ENCODE measurements at regions not wholly inside any gene's neighbourhood (a gene's known extent, or its start where the extent isn't known, plus 50 kb on each side); places are given as distances from the start of the nearest gene placed in this dataset.
"Not testable (repeated sequence)": the region's sequence is repeated elsewhere in the genome, so short reads cannot be mapped to it uniquely, and the experiment has no call there.

GRCh38 chr10:108315636-108316035 is 1151.1 kb upstream of the SORCS1 start:
- ATAC-seq (replicated peaks; ENCODE audit: extremely low read depth, poor library complexity, severe bottlenecking); H3K36me3 Mint-ChIP-seq (ENCODE audit: insufficient read depth); H3K4me1 Mint-ChIP-seq; H3K27ac Mint-ChIP-seq (ENCODE audit: low read depth); H3K4me3 Mint-ChIP-seq; DNase-seq (ENCODE audit: low spot score in 2 of 2); H3K9me3 Mint-ChIP-seq; H3K27me3 Mint-ChIP-seq: not testable (repeated sequence)

- Mint-ChIP-seq H3K9me3 (peaks cover 17% of the 10 kb centered on the region), H3K27me3 (no peaks in the 10 kb centered on the region), H3K4me3 (no peak overlapping the region), H3K27ac (ENCODE audit: low read depth) (no peak overlapping the region), H3K36me3 (ENCODE audit: insufficient read depth) (no peaks in the 10 kb centered on the region), H3K4me1 (no peaks in the 10 kb centered on the region)
- ATAC-seq (replicated peaks; ENCODE audit: extremely low read depth, poor library complexity, severe bottlenecking) (no peak), DNase-seq (ENCODE audit: low spot score in 2 of 2) (no peak)
Observed at GRCh38 chr10:108307925-108308312, 1143.4 kb upstream of the SORCS1 start.

- DNase-seq (ENCODE audit: low spot score in 2 of 2), result no peak
- Mint-ChIP-seq H3K36me3 (ENCODE audit: insufficient read depth) (no peaks in the 10 kb centered on the region), H3K27ac (ENCODE audit: low read depth) (no peak overlapping the region), H3K4me3 (no peak overlapping the region), H3K9me3 (peaks cover 22% of the 10 kb centered on the region), H3K4me1 (no peaks in the 10 kb centered on the region), H3K27me3 (no peaks in the 10 kb centered on the region)
- no peak for ATAC-seq (replicated peaks; ENCODE audit: extremely low read depth, poor library complexity, severe bottlenecking)
Observed at GRCh38 chr10:108307250-108307924, 1142.9 kb upstream of the SORCS1 start.

DNA sequence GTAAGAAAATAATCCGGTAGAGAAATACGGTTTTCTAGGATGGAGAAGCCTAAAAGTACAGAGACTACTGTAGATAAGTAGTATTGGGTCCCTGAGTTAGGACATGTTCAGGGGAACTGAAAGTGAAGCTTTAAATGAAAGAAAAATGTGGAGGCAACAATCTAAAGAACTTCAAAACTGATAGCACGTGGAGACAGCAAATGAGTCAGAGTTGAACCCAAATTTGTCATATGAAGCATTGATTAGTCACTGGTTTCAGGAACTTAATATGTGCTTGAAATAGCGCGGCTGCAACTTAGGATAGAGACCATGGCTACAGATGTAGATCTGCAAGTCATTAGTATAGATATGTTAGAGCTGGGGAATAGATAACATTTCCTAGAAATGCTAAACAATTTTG is 1138.6 kb upstream of the SORCS1 start:
- DNase-seq (ENCODE audit: low spot score in 2 of 2), result no peak
- Mint-ChIP-seq H3K9me3 (peaks cover 30% of the 10 kb centered on the region), H3K4me3 (no peak overlapping the region), H3K36me3 (ENCODE audit: insufficient read depth) (no peaks in the 10 kb centered on the region), H3K4me1 (no peaks in the 10 kb centered on the region), H3K27me3 (no peaks in the 10 kb centered on the region), H3K27ac (ENCODE audit: low read depth) (no peak overlapping the region)
- no peak for ATAC-seq (replicated peaks; ENCODE audit: extremely low read depth, poor library complexity, severe bottlenecking)

- H3K9me3 Mint-ChIP-seq, result peaks cover 30% of the 10 kb centered on the region
- H3K4me3 Mint-ChIP-seq, result no peak overlapping the region
- no peak for DNase-seq (ENCODE audit: low spot score in 2 of 2)
- no peaks in the 10 kb centered on the region for H3K36me3 Mint-ChIP-seq (ENCODE audit: insufficient read depth)
- ATAC-seq (replicated peaks; ENCODE audit: extremely low read depth, poor library complexity, severe bottlenecking), result no peak
- no peaks in the 10 kb centered on the region for H3K4me1 Mint-ChIP-seq
- H3K27me3 Mint-ChIP-seq, result no peaks in the 10 kb centered on the region
- no peak overlapping the region for H3K27ac Mint-ChIP-seq (ENCODE audit: low read depth)
Observed at GRCh38 chr10:108301002-108301401, 1136.5 kb upstream of the SORCS1 start.

DNA sequence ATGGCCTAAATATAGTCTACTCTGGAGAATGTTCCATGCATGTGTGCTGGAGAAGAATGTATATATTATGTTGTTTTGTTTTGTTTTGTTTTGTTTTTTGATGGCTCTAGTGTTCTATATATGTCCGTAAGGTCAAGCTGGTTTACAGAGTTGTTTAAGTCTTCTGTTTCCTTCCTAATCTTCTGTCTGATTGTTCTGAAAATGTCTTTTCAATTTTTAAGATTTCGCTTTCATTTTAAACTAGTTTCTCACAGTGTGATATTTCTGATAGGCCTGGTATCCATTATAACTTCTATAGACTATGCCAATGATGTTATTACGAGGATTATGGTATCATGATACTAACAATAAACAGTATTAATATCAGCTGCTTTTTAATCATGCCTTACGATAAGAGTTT is 1126.3 kb upstream of the SORCS1 start:
- H3K36me3 Mint-ChIP-seq (ENCODE audit: insufficient read depth), result no peaks in the 10 kb centered on the region
- no peaks in the 10 kb centered on the region for H3K4me1 Mint-ChIP-seq
- peaks cover 24% of the 10 kb centered on the region for H3K9me3 Mint-ChIP-seq
- no peaks in the 10 kb centered on the region for H3K27me3 Mint-ChIP-seq
- no peak for DNase-seq (ENCODE audit: low spot score in 2 of 2)
- H3K4me3 Mint-ChIP-seq, result no peak overlapping the region
- H3K27ac Mint-ChIP-seq (ENCODE audit: low read depth), result no peak overlapping the region
- ATAC-seq (replicated peaks; ENCODE audit: extremely low read depth, poor library complexity, severe bottlenecking), result no peak

- Mint-ChIP-seq H3K9me3 (peaks cover 33% of the 10 kb centered on the region), H3K4me1 (no peaks in the 10 kb centered on the region), H3K27me3 (no peaks in the 10 kb centered on the region), H3K36me3 (ENCODE audit: insufficient read depth) (no peaks in the 10 kb centered on the region), H3K4me3 (no peak overlapping the region), H3K27ac (ENCODE audit: low read depth) (no peak overlapping the region)
- no peak for DNase-seq (ENCODE audit: low spot score in 2 of 2)
- ATAC-seq (replicated peaks; ENCODE audit: extremely low read depth, poor library complexity, severe bottlenecking), result no peak
Observed at GRCh38 chr10:108275895-108276685, 1111.6 kb upstream of the SORCS1 start.

GRCh38 chr10:108260383-108260906 is 1095.9 kb upstream of the SORCS1 start:
- Mint-ChIP-seq H3K27ac (ENCODE audit: low read depth) (no peak overlapping the region), H3K4me3 (no peak overlapping the region), H3K36me3 (ENCODE audit: insufficient read depth) (no peaks in the 10 kb centered on the region), H3K27me3 (no peaks in the 10 kb centered on the region), H3K9me3 (peaks cover 6% of the 10 kb centered on the region), H3K4me1 (no peaks in the 10 kb centered on the region)
- ATAC-seq (replicated peaks; ENCODE audit: extremely low read depth, poor library complexity, severe bottlenecking), result no peak
- no peak for DNase-seq (ENCODE audit: low spot score in 2 of 2)

DNA sequence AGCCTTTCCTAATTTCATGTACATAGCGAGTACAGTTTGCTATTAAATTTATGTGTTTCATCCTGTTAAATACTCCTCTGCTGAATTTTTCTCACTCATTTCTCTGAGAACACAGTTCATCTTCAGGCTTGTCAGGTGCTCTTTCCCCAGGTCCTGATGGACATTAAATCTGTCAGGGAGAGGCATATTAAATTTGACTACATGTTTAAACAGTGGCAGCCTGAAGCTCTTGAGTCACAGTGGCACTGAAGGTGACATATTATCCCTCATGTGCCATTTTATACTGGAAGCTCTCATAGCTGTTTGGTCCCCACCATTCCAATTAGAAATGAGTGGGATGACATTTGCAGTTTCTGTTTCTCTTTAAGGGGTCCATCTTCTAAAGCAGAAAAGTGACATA is 1089.6 kb upstream of the SORCS1 start:
- peaks cover 18% of the 10 kb centered on the region for H3K9me3 Mint-ChIP-seq
- H3K4me3 Mint-ChIP-seq, result no peak overlapping the region
- no peak overlapping the region for H3K27ac Mint-ChIP-seq (ENCODE audit: low read depth)
- H3K4me1 Mint-ChIP-seq, result no peaks in the 10 kb centered on the region
- DNase-seq (ENCODE audit: low spot score in 2 of 2) (no peak), ATAC-seq (replicated peaks; ENCODE audit: extremely low read depth, poor library complexity, severe bottlenecking) (no peak)
- no peaks in the 10 kb centered on the region for H3K27me3 Mint-ChIP-seq
- H3K36me3 Mint-ChIP-seq (ENCODE audit: insufficient read depth), result no peaks in the 10 kb centered on the region

DNA sequence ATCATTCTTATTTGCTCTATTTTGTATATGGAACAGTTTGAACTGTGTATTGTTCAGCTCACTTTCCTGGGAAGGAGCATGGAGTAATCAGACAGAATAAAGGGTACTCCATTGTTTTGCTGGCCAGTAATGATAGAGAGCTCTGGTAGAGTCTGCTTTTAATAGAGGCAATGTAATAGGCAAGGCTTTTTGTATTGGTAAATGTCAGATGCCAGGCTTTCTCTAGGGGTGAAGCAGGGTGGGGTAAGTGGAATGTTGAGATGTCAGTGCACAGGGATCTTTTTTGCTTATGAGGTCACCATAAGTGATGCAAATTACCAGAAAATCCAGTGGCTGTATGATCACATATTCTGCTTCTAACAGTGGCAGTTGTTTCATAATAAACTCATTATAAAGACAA is 1088.3 kb upstream of the SORCS1 start:
- Mint-ChIP-seq H3K27me3 (no peaks in the 10 kb centered on the region), H3K9me3 (peaks cover 18% of the 10 kb centered on the region), H3K4me3 (no peak overlapping the region), H3K4me1 (no peaks in the 10 kb centered on the region), H3K27ac (ENCODE audit: low read depth) (no peak overlapping the region), H3K36me3 (ENCODE audit: insufficient read depth) (no peaks in the 10 kb centered on the region)
- ATAC-seq (replicated peaks; ENCODE audit: extremely low read depth, poor library complexity, severe bottlenecking), result no peak
- no peak for DNase-seq (ENCODE audit: low spot score in 2 of 2)

GRCh38 chr10:108250936-108251620 is 1086.6 kb upstream of the SORCS1 start:
- peaks cover 17% of the 10 kb centered on the region for H3K9me3 Mint-ChIP-seq
- no peaks in the 10 kb centered on the region for H3K27me3 Mint-ChIP-seq
- no peaks in the 10 kb centered on the region for H3K36me3 Mint-ChIP-seq (ENCODE audit: insufficient read depth)
- H3K27ac Mint-ChIP-seq (ENCODE audit: low read depth), result no peak overlapping the region
- no peak for DNase-seq (ENCODE audit: low spot score in 2 of 2)
- no peak for ATAC-seq (replicated peaks; ENCODE audit: extremely low read depth, poor library complexity, severe bottlenecking)
- H3K4me3 Mint-ChIP-seq, result no peak overlapping the region
- H3K4me1 Mint-ChIP-seq, result no peaks in the 10 kb centered on the region

DNA sequence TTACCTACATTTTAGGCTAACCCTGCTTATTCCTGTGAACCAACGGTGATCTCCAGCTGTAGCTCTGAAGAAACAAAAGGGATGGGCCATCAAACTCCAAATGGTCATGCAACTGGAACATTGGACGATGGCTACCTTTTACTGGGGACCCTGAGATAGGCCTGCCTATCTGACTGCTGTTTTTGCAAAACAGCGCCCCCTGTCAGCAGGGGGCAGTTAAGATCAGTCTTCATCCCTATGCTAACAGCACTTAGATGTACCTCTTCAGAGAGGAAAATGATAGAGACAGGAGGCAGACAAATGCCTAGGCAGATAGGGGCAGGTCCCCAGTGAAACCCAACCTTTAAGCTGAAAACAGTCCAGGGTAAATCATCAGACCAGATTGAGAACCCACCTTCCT is 1085.4 kb upstream of the SORCS1 start:
- no peaks in the 10 kb centered on the region for H3K27me3 Mint-ChIP-seq
- no peak for DNase-seq (ENCODE audit: low spot score in 2 of 2)
- ATAC-seq (replicated peaks; ENCODE audit: extremely low read depth, poor library complexity, severe bottlenecking), result no peak
- no peaks in the 10 kb centered on the region for H3K36me3 Mint-ChIP-seq (ENCODE audit: insufficient read depth)
- no peak overlapping the region for H3K27ac Mint-ChIP-seq (ENCODE audit: low read depth)
- H3K4me1 Mint-ChIP-seq, result no peaks in the 10 kb centered on the region
- H3K4me3 Mint-ChIP-seq, result no peak overlapping the region
- H3K9me3 Mint-ChIP-seq, result peaks cover 12% of the 10 kb centered on the region

Measured in central memory CD8-positive, alpha-beta T cell (primary cell).